NCI-H226 (cell line): ENCODE measurements at regions not wholly inside any gene's neighbourhood (a gene's known extent, or its start where the extent isn't known, plus 50 kb on each side); places are given as distances from the start of the nearest gene placed in this dataset.
"Not testable (repeated sequence)": the region's sequence is repeated elsewhere in the genome, so short reads cannot be mapped to it uniquely, and the experiment has no call there.

Experiments
- DNase-seq: peaks from one replicate; pipeline ENCODE4 v3.0.0-alpha.2; 2015

DNA sequence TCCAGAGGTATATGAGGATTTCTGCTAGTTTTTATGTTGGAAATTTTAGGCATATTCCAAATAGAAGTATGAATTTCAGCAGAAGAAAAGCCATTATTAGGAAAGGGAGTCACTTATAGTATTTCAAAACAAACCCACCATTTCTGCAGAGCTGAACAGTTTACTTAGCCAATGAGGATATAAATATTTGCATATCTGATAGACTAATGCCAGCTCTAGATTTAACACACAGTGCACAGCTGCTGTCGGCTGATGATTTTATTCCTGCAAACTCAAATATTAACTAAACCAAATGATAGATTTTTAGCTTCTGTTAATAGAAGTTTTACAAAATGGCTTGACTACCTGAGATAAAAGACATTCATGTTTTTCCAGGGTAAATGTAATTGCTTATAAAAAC, 375.8 kb upstream of the FANCL start:
- no peak for DNase-seq

DNA sequence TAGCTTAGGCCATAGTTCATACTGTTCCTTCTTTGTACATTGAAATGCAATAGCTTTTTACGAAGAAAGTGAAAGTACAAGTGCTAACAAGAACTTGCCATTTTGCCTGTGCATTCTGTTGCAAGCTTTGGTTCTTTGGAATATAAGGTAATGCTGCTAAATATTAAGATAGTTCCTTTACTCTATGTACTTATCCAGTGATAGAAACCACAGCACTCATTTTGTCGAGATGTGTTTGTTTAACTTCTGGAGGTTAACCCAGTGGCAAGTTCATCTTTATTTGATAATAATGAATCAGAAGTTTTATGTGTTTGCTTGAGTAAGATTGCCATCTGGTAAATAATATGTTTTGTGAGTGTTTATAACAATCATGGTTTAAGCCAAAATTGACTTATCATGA, 373.1 kb upstream of the FANCL start:
- no peak for DNase-seq

DNA sequence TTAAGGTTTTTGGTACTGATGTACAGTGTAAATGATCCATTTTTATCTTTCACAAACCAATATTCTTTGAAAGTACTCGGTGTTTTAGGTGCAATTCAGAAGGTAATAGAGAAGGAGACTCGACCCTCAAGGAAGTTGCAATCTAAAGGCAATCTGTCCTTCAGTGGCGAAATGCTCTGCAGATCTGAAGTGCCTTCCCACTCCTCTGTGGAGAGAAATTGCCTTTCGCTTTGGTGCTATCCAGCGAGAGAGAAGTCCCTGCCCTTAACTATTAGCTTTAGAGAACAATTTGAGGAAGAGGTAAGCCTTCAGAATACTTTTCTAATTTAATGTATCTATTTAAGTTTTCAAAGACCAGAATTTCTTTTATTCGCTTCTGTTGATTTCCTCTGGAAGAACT, 371.8 kb upstream of the FANCL start:
- no peak for DNase-seq

DNA sequence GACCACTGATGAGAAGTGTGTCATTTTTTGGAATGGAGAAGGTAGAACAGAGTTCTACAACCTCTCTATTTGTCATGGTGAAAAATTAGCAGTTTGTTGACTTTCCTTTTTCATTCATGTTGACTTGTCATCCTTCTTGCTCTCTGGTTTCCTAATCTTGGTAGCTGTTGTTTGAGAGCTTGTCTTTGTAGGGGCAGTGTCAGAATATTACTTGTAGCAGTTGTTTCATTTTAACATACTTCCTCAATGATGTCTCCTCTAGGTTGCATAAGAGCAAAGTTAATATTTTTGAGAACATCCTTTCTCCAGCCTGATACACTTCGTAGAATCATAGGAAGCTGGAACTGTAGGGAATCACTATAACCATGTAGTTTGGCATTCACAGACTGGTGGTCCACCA, 368.2 kb upstream of the FANCL start:
- DNase-seq: no peak

DNA sequence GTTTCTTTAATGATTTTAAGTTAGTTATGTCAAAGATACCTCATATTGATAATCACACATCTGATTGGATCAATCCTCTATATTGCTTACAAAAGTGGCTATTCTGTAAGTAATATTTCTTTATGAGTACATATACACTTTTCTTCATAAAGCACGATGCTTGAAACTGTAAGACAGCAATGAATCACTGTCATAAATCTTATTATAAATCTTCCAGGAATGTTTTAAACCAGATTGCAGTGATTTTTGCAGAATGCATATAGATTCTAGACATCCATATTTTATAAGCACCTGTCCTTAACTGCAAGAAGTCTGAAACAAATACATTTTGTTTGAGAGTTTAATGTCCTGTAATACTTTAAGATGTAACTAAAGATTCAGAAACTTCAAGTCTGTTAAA, 367.0 kb upstream of the FANCL start:
- DNase-seq: no peak

DNA sequence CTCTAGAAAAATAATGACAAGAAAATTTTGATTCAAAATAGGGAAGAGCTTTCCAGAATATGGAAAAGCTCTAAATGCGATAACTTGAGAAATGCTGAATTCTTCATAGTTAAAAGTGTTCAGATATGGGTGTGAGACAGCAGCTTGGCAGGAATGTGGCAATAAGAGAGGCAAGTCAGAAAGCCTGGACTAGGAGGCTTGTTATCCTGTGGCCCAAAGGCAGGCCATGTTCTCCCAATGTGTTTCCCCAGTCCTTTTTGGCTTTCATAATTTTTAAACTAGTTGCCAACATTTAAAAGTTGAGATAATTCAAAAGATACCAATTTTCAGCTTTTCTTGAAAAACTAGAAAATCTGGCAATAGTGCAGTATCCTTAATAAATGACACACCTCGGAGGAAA, 366.3 kb upstream of the FANCL start:
- DNase-seq: no peak

DNA sequence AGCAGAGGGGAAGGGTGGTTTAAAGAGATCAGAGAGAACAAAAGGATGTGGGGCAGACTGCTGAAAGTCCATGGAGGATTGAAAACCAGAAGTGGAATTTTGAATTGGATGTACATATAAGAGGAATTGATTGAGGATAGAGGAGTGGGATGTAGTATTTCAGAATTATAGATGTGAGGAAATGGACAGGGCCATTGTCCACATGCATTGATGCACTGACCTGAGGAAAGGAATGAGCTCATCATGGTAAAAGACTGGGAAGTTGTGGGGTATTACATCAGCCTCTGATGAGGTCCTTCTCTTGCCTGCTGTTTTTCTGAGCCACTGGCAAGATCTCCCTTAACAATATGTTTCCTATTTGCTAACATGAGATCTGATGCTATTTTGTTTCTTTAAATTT, 365.7 kb upstream of the FANCL start:
- no peak for DNase-seq

DNA sequence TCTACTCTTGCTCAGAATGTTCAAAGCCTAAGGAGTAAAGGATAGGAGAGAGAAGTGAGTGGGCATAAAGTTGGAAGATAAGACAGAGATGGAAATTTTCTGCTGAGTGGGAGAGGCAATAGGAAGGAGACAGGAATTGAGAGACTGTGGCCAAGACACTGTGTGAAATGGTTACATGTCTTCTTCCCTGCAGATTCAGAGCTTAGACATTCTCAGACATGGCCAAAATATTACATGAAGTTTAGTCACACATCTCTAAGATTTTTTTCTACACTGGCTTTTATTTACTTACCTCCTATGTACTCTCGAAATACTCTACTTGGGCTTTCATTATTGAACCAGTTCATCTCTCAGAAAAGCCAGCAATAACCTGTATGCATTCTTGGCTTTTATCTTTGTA, 363.0 kb upstream of the FANCL start:
- no peak for DNase-seq

DNA sequence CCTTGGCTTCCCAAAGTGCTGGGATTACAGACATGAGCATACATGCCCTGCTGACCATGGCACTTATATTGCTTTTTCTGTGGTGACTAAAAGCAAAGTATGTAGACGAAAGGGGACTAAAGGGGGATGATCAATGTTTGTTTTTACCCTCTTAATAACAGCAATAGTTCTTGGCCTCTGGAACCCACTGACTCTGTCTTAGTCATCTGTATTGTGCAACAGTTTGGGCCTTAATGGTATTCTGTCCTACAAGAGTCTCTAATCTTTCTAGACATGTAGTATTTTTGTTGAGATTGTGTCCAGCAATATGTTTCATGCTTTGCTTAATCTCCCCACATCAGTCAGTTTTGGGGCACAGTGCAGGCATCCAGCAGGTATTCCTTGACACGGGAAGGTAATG, 359.9 kb upstream of the FANCL start:
- DNase-seq: no peak

DNA sequence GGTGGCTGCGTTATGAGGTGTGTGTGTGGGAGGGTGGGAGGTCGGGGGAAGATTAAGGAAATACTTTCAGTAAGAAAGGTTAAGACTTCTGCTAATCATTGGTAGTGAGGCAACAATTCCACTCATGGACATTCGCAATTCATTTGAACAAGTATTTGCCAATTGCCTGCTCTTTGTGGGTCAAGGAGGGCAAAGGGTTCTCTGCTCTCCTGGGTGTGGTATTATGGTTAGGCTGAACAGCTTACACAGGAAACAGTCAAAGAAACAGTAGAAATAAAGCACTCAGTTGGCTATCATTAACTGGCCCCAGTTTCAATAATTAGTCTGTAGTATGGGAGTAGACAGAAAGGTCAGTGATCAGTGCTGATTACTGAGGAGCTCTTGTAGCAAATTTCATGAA, 357.0 kb upstream of the FANCL start:
- no peak for DNase-seq

DNA sequence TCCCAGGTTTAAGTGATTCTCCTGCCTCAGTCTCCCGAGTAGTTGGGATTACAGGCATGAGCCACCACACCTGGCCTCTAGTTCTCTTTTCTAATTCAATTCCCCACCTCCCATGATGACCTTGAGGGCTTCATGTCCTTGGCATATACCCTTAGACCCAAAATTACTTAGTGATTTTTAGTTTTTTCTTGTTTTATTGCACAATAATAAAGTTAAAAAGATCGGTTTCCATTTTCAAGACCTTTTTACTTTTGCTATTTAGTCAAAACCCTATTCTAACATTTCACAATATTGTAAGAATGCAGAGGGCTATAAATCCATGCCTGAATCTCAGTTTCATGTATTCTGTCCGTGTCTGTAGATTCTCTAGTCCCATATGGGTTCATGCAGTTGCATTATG, 354.6 kb upstream of the FANCL start:
- DNase-seq: no peak

DNA sequence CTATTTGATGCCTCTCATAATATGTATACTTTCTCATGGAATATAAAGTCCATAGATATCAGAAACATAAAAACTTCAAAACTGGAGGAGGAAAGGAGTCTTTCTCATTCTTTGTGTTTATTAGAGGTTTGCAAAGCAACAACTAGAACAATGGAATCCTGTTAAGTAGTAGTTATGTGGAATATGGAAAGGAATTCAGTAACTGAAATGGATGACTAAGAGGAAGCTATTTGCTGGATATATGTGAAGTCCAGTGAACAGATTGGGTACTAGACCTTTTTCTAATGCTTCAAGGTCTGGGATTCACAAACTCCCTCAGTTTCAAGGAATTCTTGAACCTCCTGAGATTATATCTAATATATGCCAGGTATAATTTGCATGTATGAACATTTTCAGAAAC, 353.6 kb upstream of the FANCL start:
- DNase-seq: no peak

DNA sequence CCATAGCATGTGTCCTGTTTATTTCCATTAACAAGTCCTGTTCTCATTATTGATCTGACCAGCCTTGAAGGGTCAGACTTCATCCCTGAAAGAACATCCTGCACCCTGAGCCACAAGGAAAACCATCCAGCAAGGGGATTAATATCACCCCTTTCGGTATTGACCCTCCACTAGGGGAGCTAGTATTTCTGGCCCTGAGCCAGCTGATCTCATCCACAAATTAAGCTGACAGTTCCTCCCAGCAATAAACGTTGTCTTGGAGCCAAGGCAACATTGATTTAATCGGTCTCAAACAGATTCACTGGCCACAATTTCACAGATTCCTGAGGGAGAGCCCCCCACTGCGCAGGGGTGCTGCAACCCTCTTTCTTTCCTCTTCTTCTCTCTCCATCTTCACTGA, 353.1 kb upstream of the FANCL start:
- DNase-seq: no peak

DNA sequence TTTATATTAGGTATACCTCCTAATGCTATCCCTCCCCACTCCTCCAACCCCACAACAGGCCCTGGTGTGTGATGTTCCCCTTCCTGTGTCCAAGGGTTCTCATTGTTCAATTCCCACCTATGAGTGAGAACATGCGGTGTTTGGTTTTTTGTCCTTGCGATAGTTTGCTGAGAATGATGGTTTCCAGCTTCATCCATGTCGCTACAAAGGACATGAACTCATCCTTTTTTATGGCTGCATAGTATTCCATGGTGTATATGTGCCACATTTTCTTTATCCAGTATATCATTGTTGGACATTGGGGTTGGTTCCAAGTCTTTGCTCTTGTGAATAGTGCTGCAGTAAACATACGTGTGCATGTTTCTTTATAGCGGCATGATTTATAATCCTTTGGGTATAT, 345.1 kb upstream of the FANCL start:
- DNase-seq: not testable (repeated sequence)

DNA sequence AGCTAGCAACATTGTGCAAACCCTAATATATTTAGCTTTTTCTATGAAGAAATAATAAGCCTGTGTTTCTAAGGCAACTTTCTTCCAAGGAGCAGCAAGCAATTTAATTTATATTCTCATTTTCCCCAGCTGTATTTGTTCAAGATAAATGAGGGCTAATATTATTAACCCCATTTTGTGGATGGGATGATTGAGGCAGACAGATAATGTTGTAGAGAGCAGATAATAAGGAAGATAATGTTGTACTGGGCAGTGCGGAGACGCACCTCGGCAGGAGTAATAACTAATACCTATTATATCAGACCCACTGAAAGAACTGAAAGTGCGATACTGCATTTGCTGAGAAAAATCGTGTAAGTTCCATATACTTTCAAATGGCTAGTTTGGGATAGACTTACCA, 344.1 kb upstream of the FANCL start:
- no peak for DNase-seq

DNA sequence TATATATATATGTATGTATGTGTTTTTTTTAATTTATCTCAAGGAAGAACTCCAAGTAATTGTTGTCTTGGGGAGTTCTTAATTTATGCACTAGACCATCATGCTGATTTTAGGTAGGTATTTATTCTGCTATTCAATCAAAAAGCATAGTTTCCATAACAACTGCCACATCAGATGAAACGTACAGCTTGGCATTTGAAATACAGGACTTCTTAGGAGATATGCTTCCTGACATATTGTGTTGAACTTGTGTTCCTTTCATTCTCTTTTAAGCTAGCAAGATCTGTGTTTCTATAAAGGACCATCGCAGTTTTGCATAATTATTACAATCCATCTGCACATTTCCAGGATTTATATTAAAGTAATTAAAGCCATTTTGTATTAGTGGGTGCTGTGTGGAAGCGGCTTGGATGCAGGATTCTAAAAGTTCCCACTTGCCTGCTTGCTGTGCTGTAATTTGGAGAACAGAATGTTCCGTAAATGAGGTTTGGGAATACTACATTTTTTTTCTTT, 343.5 kb upstream of the FANCL start:
- no peak for DNase-seq

DNA sequence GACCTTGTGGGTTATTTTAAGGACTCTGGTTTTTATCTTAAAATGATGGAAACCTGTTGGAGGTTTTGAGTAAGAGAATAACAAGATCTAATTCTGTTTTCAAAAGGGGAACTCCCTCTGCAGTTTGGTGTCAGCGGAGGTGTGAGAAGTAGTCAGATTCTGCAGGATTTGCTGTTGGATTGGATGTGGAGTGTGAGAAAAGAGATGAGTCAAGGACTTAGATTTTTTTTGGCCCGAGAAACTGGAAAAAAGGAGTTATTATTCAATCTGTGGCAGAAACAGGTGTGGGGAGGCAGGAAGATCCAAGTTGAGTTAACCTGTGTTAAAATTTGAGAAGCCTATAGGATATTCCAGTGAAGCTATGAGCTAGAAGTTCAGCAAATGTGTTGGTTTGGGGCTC, 337.2 kb upstream of the FANCL start:
- DNase-seq: no peak

DNA sequence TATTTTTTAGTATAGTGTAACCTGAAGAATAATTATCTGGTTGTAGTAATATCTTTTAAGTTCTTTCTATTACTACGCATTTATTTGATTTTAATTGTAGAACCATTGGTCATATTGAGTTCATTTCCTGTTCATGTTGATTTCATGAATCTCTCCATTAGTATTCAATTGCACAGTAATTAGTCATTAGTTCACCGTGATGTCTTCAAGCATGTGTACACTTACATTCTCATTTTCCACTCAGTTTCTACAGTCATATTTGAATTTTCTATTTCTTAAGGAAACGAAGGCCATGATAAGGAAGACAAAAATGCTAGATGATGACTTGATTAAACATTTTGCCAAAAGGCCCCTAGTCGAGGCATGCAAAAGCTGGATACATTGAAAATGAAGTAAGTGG, 333.7 kb upstream of the FANCL start:
- no peak for DNase-seq

DNA sequence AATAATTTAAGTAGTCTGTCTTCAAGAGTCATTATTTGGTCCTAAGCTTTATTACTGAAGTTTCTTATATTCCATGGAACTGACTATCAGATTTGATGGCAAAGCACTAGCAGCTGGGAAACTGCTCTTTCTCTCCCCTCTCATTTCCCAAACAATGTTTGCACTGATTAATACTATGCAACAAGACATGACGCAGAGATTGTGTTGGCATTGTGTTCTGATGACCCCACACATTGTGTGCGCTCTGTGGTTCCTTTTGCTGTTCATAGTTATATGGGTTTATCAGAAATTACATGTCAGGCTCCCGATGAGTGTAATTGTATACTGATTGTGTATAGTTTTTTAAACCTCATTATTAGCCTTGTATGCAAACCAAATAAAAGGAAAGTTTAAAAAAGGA, 331.6 kb upstream of the FANCL start:
- no peak for DNase-seq

DNA sequence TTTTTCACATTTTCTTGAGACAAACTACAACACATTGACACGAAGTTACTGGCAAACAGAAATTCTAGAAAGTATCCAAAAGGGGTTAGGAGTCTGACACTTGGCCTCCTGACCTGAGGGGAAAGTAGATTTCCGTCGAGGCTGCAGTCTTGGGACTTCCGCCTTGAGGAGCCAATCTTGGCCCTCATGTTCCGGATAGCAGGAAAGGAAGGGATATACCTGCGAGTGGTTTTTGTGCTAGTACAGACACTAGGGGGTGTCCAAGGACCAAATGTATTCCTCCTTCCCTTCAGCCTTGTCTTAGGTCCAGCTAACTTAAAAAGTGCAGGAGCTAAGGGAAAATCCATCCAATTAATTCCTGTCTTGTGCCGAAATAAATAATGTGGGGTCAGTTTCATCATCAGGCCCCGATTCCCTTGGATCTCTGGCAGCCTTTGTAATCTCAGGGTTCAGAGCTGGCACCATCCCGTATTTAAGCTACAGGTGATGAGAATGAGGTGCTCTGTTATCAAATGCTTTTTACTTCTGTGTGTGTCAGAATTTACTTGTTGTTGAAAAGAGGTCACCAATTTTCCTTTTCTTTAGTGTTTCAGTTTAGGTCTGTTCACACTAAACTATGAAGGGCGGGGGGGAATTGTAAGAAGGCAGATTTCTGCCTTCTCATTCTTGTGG, 330.2 kb upstream of the FANCL start:
- peak; percentile 9 for DNase-seq

DNA sequence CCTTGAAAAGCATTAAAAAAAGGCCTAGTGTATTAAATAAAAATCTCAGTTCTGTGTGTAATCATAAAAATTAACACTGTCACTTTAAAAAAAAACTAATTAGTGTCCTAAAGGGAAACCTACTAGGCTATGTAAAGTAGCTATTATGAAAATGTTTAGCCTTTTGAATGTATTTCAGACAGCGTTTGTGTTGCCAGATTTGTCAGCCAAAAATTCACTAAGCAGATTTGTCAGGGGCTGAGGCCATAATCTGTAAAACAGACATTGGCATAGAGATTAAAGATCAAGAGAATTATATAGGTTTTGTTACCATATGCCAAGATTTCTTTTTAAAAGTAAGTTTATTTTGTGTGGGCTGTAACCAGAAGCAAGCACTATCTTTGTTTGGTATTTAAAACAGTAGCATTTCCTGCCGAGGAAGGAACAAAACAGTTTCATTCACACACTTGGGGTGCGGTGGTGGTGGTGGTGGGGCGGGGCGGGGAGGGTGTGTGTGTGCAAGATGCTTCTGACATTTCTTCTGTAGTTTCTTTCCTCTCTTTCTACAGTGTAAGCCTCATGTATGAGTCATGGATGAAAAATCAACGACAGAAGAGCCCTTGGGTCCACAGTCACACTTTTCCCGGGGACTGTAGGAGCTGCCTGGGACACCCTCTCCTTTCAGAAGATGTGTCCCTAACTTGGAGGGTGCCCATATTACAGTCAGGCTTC, 328.5 kb upstream of the FANCL start:
- no peak for DNase-seq

DNA sequence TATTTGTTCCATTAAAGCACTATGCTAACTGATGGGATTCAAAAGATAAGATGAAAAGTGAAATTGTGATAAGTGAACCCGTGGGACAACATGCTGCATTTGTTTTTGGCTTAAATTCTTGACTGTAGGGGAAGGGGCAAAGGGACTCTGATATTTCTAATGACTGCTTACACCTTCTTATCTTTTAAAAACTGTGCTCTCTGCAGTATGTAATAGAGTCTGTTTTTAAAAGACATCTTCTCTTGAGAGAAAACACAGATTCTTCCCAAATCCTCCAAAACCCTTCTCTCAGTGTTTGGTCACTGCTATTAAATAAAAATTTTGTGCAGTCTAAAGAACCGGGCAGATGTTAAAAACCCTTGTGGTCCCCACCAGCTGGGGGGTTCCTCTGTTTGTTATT, 327.8 kb upstream of the FANCL start:
- no peak for DNase-seq

DNA sequence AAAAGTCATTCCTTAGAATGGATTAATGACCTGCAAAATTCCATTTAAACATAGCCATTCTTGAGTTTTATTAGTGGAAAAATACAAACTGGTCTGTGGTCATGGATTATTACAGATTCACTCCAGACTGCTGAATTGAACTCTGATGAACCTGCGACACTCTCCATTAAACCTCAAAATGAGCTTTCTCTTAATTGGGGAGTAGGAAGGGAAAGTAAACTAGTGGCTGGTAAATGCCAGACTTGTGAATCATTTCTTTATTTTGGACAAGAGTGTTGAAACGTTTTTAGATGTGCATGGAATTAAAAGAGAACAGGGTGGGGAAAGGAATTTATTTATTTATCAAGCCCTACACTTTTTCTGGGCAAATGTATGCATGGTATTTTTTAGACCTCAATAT, 321.2 kb upstream of the FANCL start:
- no peak for DNase-seq

DNA sequence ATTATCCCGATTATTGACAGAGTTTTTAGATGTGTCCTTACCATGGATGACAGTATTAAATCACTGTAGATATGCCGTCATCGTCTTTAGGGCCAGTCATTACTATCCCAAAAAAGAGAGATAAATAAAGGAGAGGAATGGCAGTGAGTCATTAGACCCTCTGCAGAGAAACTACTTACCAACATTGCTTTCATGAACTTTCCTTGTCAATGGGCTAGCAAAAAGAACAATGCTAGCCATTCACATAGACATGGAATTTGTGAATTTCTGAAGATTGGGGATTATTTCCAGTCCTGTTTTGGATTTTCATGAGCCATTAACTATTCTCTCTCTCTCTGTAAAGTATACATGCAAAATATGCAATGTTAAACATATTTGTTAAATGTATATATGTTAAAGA, 319.4 kb upstream of the FANCL start:
- no peak for DNase-seq

DNA sequence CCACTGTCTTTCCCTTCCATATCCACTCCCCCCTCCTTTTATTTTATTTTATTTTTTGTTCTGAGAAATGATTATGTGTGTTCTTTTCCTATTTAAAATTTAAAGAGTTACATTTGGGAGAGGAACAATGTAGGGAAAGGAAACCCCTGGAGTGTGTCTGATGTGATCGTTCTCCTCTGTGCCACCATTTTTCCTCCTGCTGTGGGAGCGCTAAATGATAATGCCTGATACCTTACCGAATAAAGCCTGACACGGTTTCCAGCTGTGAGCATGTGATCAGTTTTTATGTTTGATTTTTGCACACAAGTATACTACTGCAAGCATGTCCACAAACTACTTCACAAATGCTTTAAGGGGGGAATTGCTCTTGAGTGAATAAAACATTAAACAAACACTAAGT, 317.8 kb upstream of the FANCL start:
- DNase-seq: no peak
